ENCODE measurements at regions not wholly inside any gene's neighbourhood (a gene's known extent, or its start where the extent isn't known, plus 50 kb on each side); places are given as distances from the start of the nearest gene placed in this dataset.

DNA sequence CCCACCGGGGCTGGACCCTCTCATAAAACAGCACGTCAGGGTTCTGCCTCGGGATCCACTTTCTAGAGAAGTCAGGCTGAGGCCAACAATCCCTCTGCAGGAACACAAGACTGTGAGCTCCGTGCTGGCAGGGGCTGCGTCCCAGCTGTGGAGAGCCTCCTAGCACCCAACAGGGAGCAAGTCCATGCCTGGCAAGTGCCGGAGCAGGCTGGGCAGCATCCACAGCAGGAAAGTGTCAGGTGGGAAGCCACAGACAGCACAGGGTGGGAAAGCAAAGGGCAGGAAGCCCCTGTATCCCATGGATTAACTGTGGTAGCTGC lies 682.3 kb downstream of the TBC1D22A start:
- intact Hi-C loops (cut with DNase I) = no loop called here
- no peak for DNase-seq

DNA sequence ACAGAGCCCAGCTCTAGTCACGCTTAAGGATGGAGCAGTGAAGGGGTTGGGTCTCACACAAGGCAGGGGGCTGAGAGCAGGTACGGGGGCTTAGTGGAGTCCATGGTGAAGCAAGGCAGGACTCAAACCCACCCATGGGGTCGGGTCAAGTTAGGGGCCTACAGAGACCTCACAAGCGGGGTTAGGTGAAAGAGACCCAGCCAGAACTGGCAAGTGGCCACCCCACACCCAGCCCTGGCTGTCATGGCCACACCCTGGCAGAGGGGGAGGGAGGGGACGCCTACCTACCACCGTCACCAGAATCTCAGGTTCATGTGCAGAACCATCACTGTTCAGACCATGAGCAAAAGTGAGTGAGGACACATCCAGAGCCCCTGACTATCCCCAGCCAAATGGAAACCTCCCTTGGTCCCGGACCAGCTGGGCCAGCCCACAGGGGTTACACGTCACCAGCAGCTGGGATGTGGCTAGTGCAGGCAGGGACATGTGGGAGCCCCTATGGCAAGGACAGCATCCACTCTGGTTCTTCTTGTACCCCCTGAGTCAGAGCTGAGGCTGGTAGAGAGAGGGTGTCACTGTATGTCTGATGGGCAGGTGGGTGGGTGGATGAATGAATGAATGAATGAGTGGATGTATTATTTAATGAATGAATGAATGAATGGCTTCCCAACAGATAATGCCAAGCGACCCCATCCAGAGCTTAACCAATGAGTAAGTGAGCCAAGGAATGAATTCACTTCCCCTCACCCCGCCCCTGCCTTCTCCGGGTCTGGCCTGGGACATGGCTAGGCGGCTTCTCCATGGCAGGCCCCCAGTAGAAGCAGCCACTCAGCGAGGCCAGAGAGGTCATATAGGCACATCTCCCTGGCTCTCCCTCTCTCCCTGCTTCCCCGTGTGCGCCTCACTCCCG lies 681.6 kb downstream of the TBC1D22A start:
- DNase-seq = no peak
- intact Hi-C loops (cut with DNase I) = no loop called here

GRCh38 chr22:47442821-47443220 lies 680.4 kb downstream of the TBC1D22A start:
- no peak for DNase-seq
- intact Hi-C loops (cut with DNase I) = no loop called here

DNA sequence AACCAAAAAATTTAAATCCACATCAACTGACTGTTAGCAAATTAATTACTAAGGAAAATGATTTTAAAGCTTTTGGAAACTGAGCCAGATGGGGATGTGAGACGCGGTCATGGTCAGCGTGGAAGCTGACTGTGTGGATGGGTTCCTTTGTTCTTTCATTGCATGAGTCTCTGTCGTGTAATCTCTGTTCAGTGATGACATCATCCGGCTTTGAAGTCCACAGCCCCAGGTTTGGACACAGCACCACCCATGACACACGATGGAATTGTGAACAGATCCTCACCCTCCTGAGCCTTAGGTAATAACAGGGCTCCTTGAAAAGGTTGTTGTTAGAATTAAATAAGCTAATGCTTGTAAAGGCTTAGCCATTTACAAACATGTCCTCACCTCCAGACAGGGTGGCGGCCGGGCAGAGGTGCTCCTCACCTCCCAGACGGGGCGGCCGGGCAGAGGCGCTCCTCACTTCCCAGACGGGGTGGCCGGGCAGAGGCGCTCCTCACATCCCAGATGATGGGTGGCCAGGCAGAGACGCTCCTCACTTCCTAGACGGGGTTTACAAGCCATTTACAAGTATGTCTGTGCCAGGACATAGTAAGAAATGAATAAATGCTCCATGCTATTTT lies 677.3 kb downstream of the TBC1D22A start:
- DNase-seq = no peak
- intact Hi-C loops (cut with DNase I) = no loop called here

GRCh38 chr22:47437636-47438035 lies 675.2 kb downstream of the TBC1D22A start:
- no peak for DNase-seq
- intact Hi-C loops (cut with DNase I) = no loop called here

DNA sequence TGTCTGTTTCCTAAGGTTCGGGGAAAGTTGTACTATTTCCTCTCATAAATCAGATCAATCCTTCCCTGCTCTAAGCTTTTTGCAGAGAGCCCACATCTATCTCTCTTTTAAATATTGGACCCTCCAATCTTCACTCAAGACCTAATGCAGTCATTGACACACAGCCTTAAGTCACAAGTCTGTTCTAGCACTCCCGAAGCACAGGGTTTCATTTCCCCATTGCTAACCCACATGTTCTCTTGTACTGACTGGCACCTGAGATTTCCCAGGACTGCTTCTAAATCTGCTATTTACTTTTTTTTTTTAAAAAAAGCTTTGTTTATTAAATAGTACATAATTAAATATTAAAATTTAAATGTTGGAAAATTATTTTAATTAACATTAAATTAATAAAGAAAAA lies 674.7 kb downstream of the TBC1D22A start:
- intact Hi-C loops (cut with DNase I) = no loop called here
- no peak for DNase-seq

DNA sequence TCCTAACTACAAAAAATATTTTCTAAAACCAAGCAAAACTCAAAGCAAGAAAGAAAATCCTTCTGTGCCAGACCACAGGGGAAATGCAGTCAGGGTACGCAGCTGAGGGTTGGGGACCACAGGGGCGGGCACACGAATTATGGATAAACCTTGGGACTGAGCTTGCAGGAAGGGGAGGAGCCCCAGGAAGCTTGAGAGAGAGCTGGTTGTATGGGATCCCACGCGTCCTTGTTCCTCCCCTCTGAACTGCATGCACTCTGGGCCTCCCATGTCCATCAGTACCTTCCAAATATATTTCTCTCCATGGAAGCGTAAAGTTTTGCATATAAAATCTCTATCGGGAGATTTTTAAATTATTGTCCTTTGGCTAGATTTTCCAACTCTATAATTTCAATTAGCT lies 673.4 kb downstream of the TBC1D22A start:
- no peak for DNase-seq
- intact Hi-C loops (cut with DNase I) = no loop called here

GRCh38 chr22:47435204-47435487 lies 672.7 kb downstream of the TBC1D22A start:
- DNase-seq = peak in 1 of 10 donors; percentile 39
- intact Hi-C loops (cut with DNase I) = no loop called here

DNA sequence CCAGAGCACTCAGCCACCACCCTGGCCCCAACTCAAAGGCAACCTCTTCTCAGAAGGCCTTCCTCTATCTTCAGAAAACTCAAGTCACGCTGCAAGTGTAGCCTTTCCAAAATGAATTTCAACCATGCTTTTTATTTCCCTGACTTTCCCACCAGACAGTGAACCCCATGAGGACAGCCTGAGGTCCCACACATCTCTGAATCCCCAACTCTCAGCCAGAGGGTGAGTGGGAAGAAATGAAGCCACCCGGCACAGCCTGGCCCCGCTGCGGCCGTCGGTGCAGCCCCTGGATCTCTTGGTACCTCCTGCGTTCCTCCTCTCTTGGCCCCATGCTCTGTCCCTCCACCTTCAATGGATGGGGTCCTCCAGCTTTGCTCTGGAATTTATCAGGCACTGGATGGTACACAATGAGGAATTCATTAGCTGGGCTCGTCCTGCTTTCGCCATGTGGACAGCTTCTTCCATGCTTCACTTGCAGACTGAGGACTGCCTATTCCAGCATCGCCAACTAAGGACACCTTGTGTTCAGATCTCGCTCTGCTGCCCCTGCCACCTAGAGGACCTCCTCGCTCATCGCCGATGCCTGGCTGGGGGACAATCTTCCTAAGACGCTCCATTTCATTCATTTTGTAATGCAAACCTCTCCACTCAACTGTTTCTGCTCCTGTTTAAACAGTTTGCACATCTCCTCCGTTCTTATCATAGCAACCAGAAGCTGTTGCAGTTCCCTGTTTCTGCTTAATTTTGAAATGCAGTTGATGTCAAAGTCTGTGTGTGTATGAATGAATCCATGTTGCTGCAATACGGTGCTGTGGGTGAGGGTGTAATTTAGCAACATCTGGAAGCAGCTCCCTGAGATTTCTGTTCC lies 672.1 kb downstream of the TBC1D22A start:
- peak in 1 of 10 donors; percentile 57 for DNase-seq
- intact Hi-C loops (cut with DNase I) = no loop called here

DNA sequence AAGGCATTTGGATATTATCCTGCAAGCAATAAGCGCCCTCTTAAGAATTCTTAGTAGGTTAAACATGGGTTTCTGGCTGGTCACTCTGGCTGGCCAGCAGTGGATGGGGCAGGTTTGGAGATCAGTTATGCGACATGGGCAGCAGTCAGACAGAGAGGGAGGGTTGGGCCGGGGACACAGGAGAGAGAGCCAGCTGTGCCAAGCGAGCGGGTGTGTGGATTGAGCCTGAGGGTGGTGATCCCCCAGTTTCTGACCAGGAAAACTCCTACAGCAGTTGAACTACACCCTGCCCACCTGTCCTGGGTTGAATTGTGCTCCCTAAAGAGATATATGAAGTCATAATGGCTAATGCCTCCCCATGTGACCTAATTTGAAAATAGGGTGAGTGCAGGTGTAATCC lies 671.2 kb downstream of the TBC1D22A start:
- intact Hi-C loops (cut with DNase I) = no loop called here
- peak in 1 of 10 donors; percentile 68 for DNase-seq

GRCh38 chr22:47432683-47433082 lies 670.2 kb downstream of the TBC1D22A start:
- peak in 1 of 10 donors; percentile 24 for DNase-seq
- intact Hi-C loops (cut with DNase I) = no loop called here

DNA sequence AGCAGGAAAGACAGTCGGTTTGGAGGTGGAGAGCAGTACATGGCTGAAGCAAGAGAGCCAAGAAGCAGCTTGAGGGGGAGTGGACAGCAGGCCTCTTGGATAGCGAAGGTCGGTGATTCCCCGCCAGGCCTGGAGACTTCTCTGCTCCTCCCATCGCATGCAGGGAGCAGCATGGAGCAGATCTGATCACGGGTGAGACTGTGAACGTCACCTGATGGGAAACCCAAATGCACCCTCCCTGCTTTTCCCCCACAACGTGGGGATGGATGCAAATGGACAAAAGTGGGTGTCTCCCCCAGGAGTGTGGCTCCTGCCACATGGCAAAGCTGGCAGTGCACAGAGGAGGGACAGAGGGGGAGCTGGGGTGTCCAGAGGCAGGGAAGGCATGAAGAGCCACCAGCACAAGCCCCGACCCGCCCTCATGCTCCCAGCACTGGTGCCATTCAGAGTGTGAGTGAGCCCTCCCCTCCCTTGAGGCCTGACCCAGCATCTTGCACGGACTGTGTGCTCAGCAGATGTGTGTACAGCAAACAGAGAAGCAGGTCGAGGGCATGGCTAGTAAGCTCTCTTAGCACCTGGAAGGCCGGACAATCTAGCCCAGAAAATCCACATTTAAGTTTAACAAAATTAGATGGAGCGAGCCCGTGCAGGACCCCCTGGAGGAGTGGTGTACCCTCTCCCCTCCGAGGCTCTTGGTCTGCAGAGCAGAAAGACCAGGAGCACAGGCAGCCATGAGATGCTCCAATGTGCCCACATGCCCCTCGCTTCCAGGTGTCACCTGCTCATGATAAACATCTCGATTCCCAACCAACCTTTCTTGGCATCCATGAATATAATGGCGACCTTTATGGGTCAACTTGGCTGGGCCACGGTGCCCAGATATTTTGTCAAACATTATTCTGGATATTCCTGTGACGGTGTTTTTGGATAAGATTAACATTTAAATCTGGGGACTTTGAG lies 661.7 kb downstream of the TBC1D22A start:
- intact Hi-C loops (cut with DNase I) = no loop called here
- DNase-seq = no peak

DNA sequence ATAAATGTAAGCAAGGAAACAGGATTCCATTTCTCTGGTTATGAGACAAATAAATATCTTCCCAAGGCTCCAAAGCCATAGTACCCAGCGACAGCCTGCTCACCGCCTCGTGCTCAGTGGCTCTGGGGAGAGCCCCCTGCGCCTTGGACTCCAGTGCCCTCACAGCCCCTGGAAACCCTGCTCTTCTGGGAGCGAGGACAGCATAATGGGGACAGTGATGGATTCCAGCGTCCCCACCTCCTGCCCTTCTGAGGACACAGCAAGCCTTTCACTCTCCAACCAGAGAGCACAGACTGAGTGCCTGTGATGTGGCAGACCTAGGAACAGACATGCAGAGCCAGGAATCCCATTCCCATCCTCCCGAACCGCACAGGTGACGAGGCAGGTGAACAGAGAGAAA lies 660.8 kb downstream of the TBC1D22A start:
- intact Hi-C loops (cut with DNase I) = no loop called here
- no peak for DNase-seq

- intact Hi-C loops (cut with DNase I) = no loop called here
- DNase-seq = no peak
Observed at GRCh38 chr22:47422736-47423135, 660.3 kb downstream of the TBC1D22A start.

GRCh38 chr22:47421846-47422245 lies 659.4 kb downstream of the TBC1D22A start:
- no peak for DNase-seq
- intact Hi-C loops (cut with DNase I) = no loop called here

DNA sequence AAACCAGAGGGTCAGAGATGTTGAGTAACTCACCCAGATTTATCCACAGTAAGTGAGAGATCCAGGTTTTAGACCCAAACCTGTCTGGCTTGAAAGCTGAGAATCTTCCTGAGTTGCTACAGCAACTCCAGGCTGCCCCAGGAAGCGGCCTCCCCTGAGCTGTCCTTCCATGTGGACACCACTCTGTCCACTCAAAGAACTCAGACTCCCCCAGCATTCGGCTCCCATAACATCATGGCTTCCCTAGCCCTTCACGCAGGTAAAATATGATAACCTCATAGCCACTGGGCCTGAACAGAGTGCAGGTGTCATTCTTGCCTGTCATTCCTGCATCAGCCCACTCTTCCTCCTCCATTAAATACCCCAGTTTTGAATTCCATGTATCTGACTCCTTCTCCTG lies 657.8 kb downstream of the TBC1D22A start:
- DNase-seq = no peak
- intact Hi-C loops (cut with DNase I) = no loop called here

GRCh38 chr22:47419239-47419638 lies 656.8 kb downstream of the TBC1D22A start:
- no peak for DNase-seq
- intact Hi-C loops (cut with DNase I) = no loop called here

- intact Hi-C loops (cut with DNase I) = no loop called here
- peak in 1 of 10 donors; percentile 63 for DNase-seq
Observed at GRCh38 chr22:47417699-47418098, 655.2 kb downstream of the TBC1D22A start.

GRCh38 chr22:47411006-47411405 lies 648.6 kb downstream of the TBC1D22A start:
- intact Hi-C loops (cut with DNase I) = no loop called here
- DNase-seq = peak in 2 of 10 donors; percentile 24 to 33

Data from posterior cingulate gyrus (tissue), 11 donors.